SW 1271 (cell line): ENCODE measurements at regions not wholly inside any gene's neighbourhood (a gene's known extent, or its start where the extent isn't known, plus 50 kb on each side); places are given as distances from the start of the nearest gene placed in this dataset.

Experiments used
- DNase-seq, 2 experiments: peaks; one replicate each; lab custom pipeline; 2025; lab: John Stamatoyannopoulos, UW

DNA sequence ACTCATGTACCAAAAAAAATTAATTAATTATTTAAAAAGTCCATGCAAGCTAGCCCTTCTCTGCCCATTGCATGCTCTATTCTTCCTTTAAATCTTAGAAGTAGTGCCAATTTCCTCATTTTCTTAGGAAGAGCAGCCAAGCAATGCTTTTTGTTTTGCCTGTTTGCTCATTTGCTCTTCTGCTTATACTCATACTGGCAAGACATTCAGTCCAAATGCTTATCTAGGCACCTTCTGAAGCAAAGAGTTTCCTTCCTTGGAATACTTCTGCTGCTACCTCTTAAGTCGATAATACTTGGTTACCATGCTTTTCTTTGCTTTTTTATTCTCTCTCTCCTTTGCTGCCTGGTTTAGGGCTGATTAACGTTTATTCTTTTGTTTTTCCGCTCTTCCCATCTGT lies 1318.3 kb downstream of the AACS start:
- no peak for DNase-seq

DNA sequence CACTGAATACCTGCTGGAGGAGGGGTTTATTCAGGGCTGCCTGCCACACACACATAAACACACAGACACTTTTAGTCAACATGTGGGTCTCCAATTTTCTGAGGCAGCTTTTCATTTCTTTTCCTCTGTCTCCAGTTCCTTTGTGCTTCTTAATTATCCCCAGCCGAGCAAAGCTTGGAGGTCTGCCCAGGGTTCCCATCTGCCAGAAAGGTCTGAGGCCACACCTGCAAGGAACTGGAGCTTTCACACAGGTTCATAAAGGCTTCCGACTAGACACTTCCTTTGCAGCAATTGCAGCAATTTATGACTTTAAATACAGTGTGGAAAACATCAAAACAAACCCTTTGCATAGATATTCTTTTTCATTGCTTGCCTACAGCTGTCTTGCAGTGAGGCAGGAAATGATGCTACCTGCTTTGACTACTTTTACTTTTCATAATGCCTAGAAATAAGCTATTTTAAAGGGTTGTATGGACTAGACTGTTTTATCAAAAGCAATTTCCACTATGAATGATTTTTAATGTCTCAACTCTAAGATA lies 1318.9 kb downstream of the AACS start:
- DNase-seq: no peak

DNA sequence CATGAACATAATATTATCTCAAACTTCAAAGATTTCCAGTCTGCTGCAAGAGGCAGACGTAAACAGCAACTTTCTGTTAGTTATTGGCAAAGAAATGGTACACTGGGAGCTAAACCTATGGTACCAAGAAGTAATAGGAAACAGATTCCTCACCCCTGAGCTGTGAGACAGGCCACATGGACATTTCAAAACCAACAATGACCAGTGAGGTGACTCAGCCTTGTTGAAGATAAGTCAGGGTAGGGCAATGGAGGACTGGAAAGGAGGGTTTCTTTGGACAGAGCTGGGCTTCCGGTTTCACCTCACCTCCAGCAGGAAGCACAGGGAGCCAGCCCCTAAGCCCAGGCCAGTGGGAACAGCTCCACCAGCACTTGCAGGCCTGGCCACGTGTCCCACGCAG lies 1320.5 kb downstream of the AACS start:
- no peak for DNase-seq

DNA sequence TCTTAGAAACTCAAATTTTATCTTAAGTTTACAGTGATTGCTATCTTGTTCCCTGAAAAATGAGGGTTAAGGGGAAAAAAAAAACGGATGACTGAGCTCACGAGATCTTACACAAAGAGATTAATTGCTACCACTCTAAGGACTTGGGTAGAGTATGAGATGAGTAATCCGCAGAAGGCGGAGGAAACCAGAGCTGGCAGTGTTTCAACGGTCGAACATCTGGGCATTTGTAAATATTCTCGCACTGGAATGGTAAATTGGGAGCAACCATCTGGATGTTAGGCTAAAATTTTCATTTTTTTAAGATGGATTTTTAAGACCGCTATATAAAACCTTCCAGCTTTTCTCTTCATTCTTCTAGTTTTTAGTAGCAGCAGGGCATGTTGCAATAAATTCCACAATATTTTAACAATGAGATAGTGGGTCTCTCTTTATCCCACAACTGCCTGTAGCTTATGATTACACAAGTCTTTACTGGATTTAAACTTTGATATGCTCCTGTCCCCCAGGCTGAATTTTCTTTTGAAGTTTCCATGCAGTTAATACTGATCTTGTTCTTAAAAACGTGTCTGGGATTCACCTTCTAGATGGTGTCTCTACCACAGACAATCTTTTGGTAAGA lies 1324.1 kb downstream of the AACS start:
- DNase-seq: no peak

DNA sequence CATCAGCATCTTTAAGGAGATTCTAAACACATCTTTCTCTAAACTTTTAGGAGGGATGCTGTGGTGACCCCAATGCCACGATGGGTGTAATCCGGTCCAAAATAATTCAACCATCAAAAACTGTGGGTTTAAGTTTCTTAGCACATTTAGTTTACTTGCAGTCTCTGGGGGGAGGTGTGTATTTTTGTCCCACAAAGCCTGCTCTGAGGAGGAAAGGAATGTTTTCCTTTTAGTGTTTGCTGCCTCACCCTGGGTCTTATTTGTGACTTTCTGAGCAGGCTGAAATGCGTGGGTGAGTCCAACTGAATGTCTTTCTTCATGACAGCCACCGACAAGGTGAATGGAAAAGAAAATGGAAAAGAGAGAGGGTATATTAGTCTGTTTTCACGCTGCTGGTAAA lies 1324.7 kb downstream of the AACS start:
- no peak for DNase-seq

DNA sequence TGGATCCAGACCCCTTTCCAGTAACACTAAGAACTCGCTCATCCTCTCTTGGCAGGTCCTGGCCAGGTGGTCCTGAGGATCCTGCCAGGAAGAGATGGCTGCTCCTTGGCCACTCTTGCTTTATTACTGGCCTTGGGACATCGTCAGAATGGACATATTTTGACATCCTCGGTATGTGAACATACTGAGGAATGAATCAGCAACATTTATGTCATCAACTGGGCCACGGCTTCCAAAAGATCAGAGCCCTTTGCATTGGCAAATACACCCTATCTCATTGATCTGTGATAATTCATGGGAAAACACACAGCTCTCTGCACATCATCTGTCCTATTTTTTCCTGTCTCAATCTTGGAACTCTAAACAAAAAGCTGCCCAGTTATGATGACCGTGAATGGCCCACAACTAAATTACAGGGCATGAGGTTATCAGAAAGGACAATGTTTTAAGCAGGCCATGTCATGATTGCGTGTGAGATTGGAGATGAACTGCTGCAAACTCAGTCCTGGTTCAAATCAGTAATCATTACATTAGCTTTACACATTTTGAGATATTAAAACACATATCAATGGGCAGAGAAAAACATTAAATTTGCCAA lies 1325.8 kb downstream of the AACS start:
- no peak for DNase-seq

DNA sequence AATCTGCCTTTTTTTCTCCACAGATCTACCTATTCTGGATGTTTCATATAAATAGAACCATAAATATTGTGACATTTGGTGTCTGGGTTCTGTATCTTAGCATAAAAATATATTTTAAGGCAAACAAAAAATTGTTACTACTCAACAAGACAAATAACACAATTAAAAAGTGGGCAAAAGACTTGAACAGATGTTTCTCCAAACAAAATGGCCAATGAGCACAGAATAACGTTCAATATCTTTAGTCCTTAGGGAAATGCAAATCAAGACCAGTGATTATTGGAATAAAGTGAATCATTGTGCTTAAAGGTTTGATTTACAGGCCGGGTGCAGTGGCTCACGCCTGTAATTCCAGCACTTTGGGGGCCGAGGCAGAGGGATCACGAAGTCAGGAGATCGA lies 1331.3 kb downstream of the AACS start:
- DNase-seq: no peak

DNA sequence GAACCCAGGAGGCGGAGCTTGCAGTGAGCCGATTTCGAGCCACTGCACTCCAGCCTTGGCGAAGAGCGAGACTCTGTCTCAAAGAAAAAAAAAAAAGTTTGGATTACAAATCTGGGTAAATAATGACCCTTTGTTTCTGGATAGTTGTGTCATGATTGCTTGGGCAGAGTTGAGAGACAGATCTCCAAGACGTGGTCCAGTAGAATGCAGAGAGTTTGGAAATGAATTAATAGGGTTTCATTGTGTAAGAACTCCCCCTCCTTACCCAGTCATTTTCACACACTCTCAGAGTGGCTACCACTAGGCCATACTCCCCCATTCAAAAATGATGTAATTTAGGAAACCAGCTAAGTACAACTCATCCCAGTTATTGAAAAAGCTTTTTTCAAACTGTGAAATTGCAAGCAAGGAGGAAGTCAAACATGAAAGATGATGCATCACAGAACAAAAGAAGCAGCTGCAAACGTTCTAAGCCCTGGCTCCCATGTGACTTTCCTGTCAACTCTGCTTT lies 1331.9 kb downstream of the AACS start:
- no peak for DNase-seq

DNA sequence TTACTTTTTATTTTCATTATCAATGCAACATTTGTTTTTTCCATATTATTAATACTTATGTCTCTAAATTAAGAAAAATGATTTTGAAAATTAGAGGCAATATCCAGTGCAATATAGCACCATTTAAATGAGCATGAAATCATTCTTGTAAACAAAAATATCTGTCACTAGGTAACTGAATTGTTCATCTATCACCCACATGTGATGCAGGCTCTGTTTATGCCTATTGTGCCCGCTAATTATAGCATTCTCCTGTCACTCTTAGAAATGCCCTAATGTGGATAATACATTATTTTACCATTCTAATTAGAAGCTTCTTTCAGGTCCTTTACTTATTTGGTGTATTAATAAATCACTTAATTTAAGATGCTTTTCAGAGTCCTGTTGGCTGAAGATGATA lies 1332.4 kb downstream of the AACS start:
- DNase-seq: no peak

DNA sequence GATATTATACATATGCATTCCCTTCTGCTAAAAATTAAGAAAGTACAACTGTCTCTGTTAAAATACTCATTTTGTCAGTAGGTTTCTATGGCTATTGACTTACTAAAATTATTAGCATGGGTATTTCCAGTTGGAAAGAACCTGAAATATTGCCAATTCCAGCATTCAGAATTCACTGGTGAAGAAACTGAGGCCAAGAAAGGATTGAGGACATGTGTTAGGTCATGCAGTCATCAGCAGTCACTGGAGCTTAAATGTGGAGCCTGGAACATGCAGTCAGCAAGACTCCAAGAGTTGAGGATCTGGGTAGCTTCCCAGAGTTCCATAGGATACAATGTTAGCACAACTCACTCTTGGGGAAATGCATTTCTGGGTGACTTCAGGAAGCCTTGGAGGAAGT lies 1335.6 kb downstream of the AACS start:
- DNase-seq: no peak

DNA sequence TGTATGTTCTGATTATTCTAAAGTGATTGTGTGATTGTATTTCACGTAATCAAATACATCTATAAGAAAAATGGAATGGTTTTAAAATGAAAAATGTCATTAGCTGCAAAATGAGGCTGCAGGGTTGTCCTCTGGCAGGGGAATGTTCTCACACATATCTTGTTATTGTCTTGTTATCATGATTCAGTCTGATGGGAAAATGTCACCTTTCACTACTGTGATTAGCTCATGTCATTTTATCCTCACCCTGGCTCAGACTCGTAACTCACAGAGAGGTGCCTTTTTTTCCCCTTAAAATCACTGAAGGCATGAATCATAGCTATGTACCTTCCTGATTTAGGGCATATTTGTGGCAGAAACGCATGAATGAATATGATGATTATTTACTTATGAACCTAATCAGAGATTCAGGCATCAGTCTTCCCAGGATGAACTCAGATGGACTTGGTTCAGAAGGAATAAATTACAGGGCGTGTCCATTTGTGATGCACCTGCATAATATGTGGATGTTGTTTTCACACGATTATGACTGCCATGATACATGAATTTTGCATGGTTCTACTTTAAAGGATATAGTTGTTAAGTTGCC lies 1339.2 kb downstream of the AACS start:
- DNase-seq: no peak

DNA sequence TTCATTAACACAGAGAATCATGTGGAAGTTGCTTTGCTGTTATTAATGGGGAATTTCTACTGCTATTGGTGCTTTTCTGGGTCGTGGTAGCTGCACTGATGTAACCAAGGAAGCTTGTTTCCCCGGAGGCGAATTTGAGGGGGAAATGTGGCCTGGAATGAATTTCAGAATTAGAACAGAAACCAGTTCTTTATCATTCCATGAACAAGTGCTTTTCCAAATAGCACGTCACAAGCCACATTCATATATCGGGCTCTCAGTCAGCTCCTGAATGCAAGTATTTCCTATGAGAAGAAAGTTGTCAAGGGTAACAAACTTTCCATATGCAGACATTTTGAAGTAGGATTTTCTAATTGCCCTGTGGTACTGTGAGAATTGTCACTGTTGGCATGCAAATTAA lies 1353.2 kb downstream of the AACS start:
- no peak for DNase-seq

DNA sequence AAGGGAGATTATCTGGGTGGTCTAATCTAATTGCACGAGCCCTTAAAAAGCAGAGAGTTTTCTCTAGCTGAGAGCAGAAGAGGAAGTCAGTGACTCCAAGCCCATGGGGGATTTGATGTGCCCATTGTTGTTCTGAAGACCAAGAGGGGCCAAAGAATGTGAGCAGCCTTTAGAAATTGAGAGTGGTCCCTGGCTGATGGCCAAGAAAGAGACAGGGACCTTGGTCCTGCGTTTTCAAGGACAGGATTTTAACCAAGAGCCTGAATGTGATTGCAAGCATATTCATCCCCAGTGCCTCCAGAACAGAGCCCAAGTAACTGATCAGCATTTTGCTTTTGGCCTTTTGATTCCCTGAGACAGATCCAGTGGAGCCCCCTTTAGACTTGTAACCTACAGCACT lies 1353.9 kb downstream of the AACS start:
- no peak for DNase-seq

DNA sequence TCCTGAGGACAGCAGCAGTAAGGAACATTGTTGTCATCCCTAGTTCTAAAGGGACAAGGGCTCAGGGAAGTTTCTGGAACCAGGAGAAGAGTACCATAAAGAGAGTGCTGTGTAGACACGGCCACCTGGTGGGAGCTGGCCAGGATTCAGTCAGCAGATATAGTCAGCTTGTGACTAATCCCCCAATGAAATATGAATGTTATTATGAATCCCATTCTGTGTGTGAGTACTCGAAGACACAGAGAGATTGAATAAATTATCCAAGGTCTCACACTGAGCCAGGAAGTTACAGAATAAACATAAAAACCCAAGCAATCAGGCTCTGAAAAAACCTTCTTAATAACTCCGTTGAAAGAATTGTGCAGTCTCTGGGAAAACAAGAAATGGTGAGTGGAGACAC lies 1359.5 kb downstream of the AACS start:
- no peak for DNase-seq

DNA sequence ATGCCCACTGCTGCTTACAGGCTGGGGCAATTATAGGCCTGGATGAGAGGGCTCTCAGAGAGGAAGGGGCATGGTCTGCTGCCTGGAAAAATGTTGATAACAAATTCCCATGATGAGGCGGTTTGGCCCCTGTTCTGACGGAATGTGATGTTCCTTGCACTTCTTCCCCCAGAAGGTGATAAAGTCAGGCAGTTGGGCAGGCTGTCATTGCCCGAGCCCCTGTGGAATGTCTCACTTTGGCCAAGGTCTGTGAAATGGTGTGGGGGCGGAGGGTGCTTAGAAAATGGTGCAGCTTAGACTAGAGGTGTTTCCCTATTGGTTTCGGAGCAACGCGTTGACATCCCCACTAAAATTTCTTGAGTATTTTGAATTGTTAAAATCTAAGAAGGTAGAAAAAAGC lies 1360.0 kb downstream of the AACS start:
- no peak for DNase-seq

DNA sequence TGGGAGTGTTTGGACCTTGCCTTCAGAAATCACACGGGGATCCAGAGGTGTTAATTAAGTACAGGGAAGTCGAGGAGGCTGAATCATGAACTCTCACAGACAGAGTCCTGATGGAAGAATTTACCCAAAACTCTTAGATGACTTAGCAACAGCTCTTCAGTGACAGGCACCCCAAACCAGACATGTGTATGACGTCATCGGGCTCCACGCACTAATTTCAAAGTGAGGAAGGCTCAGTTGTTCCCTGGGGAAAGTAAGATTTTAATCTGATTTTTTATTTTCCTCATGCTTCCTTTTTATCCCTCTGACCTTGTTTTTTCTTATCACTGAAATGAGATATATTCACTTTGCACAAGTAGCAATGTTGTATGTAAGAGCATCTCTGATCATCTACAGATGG lies 1363.5 kb downstream of the AACS start:
- DNase-seq: no peak

DNA sequence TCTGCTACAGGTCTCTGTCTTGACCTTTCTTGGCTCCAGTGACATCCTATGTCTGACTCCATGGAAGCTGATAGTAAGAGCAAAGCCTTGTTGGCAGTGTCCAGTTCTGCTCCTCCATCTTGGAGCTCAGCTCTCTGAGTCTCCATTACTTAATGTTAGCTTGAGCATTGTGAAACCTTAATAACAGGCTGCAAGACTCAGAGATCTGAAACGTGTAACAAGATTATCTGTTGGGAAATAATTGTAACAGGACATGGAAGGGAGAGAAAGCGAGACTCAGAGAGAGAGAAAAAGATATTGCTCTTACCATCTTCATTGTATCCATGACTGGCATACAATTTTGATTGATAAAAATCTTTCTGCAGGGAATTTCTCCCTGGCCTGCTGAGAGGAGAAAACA lies 1365.7 kb downstream of the AACS start:
- no peak for DNase-seq

DNA sequence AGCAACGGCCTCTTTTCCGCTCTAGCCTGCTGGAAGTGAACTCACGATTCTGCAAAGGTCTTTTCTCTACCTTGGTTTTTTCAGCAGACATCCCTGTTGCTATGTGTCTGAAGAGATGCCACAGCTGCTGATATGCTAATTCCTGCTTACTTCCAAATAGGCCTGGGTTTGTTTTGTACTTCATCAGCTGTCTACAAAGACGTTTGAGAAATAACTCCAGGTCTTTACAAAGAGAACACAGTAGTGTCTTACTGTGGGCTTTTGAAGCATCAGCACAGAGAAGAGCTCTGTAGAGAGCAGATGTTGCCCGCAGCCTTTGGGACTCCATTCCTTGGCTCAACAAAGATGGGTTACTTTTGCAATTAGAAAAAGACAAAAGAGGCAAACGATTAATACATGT lies 1366.5 kb downstream of the AACS start:
- DNase-seq: no peak

DNA sequence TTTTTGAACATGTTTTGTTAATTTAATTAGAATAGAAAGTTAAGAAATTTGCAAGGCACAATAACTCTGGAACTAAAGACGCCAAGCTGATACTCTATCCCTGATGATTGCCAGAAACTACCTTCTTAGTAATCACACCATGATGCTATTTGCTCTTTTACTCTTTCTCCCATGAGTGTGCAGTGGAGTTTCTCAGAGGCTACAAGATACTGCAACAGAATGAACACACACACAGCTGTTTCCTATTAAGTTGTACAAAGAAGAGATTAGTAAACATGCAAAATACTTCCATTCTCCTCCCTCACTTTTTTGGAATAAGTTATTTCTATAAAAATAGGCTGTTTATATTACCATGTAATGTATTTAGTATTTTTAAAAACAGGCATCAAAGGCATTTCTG lies 1367.5 kb downstream of the AACS start:
- DNase-seq: no peak

DNA sequence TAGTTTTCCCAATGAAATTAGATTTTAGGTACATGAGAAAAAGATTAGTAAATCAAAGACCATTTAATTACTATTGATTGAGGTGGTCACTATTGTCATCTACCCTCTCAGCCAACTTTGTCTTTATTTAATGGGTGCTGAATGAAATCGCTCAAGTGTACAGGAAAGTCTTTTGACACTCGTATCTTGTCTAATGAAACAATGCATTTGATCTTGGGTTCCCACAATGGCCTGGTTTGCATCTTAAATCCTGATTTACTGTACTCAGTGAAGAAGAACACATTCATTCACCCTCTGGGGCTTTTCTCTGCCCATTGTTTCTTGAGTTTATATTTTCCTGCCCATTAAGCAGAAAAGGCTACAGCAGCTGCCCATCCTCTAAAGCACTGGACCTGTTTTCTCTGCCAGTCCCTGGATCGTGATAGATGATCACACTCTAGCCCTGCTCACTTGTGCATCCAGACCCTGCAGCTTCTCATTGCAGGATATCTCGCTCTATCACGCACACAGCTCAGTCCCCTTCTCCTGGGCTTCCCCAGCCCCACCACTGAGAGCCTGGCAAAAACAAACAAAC lies 1369.3 kb downstream of the AACS start:
- DNase-seq: no peak

DNA sequence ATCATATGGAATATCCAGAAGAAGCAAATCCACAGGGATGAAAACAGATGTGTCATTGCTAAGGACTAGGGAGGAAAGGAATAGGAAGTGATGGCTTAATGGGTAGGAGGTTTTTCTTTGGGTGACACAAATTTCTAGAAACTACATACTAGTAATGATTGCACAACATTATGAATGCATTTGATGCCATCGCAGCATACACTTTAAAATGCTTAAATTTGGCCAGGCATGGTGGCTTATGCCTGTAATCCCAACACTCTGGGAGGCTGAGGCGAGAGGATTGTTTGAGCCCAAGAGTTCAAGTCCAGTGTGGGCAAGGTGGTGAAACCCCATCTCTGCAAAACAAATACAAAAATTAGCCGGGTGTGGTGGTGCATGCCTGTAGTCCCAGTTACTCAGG lies 1370.8 kb downstream of the AACS start:
- no peak for DNase-seq

DNA sequence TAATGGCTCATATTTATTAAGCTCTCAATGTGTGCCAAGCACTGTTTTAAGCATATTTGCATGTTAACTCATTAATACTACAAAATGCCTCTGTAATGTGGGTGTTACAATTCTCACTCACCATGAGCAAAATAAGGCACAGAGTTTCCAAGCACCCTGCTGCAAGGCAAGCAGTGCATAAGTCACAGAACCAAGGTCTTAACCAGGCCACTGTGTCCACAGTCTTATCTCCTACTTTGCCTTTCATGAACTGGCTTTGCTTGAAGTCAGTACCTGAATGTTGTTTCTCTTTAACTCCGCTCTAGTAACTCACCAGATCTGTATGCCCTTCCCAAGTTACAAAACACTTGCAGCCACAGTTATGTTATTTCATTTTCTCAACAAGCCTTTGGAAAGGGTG lies 1372.7 kb downstream of the AACS start:
- DNase-seq: no peak

DNA sequence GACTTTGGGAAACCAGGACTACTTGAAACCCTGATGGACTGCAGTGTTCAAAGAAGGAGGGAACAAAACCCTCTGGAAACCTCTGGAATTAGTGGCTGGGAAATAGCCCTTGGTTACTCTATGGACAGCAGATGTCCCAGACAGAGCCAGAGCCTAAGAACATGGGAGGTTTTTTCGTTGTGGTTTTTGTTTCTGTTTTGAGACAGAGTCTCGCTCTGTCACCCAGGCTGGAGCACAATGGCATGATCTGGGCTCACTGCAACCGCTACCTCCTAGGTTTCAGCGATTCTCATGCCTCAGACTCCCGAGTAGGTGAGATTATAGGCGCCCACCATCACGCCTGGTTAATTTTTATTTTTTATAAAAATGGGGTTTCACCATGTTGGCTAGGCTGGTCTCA lies 1378.7 kb downstream of the AACS start:
- DNase-seq: no peak
